OCI-M2 (cell line): ENCODE measurements at regions not wholly inside any gene's neighbourhood (a gene's known extent, or its start where the extent isn't known, plus 50 kb on each side); places are given as distances from the start of the nearest gene placed in this dataset.
"Not testable (repeated sequence)": the region's sequence is repeated elsewhere in the genome, so short reads cannot be mapped to it uniquely, and the experiment has no call there.

Experiments
- DNase-seq: peaks from one replicate; lab custom pipeline; 2025; ENCODE audit not compliant: unreplicated experiment; lab: John Stamatoyannopoulos, UW

- no peak for DNase-seq
Observed at GRCh38 chr16:75919664-75920063, 193.4 kb upstream of the CPHXL start.

- no peak for DNase-seq
Observed at GRCh38 chr16:75921281-75921680, 195.0 kb upstream of the CPHXL start.

GRCh38 chr16:75922250-75922649, 196.0 kb upstream of the CPHXL start:
- DNase-seq, result no peak

GRCh38 chr16:75924397-75924796, 198.1 kb upstream of the CPHXL start:
- DNase-seq, result no peak

- no peak for DNase-seq
Observed at GRCh38 chr16:75927810-75928209, 201.5 kb upstream of the CPHXL start.

GRCh38 chr16:75928295-75928694, 202.0 kb upstream of the CPHXL start:
- no peak for DNase-seq

GRCh38 chr16:75929046-75929445, 202.8 kb upstream of the CPHXL start:
- DNase-seq, result no peak

GRCh38 chr16:75931043-75931442, 204.8 kb upstream of the CPHXL start:
- DNase-seq, result no peak

- DNase-seq, result no peak
Observed at GRCh38 chr16:75931970-75932369, 205.7 kb upstream of the CPHXL start.

- no peak for DNase-seq
Observed at GRCh38 chr16:75938818-75939217, 212.5 kb upstream of the CPHXL start.

GRCh38 chr16:75942351-75942750, 216.1 kb upstream of the CPHXL start:
- no peak for DNase-seq

- no peak for DNase-seq
Observed at GRCh38 chr16:75942936-75943335, 216.6 kb upstream of the CPHXL start.

GRCh38 chr16:75943705-75944514, 217.6 kb upstream of the CPHXL start:
- no peak for DNase-seq

- no peak for DNase-seq
Observed at GRCh38 chr16:75945916-75946457, 219.7 kb upstream of the CPHXL start.

- DNase-seq, result no peak
Observed at GRCh38 chr16:75947626-75948239, 221.4 kb upstream of the CPHXL start.

- no peak for DNase-seq
Observed at GRCh38 chr16:75948441-75948840, 222.2 kb upstream of the CPHXL start.

- no peak for DNase-seq
Observed at GRCh38 chr16:75948886-75949285, 222.6 kb upstream of the CPHXL start.

- no peak for DNase-seq
Observed at GRCh38 chr16:75952124-75952523, 225.8 kb upstream of the CPHXL start.

GRCh38 chr16:75957870-75958269, 231.6 kb upstream of the CPHXL start:
- DNase-seq, result no peak

- no peak for DNase-seq
Observed at GRCh38 chr16:75965504-75966374, 239.4 kb upstream of the CPHXL start.

GRCh38 chr16:75969120-75969519, 242.8 kb upstream of the CPHXL start:
- DNase-seq, result not testable (repeated sequence)
